Common myeloid progenitor, CD34-positive (primary cell): ENCODE measurements at regions not wholly inside any gene's neighbourhood (a gene's known extent, or its start where the extent isn't known, plus 50 kb on each side); places are given as distances from the start of the nearest gene placed in this dataset.

ENCODE experiments used
- CTCF ChIA-PET: fragments of 350-600 bp; sonication (Branson Sonifier 250); formaldehyde crosslinking; loops from one replicate; lab custom pipeline; 2021; ENCODE audit warnings: antibody characterized with exemption; lab: Charles Lee
- POLR2A ChIA-PET: fragments of 350-600 bp; sonication (Branson Sonifier 250); formaldehyde crosslinking; loops from one replicate; lab custom pipeline; 2021; ENCODE audit warnings: antibody characterized with exemption; lab: Charles Lee
- DNase-seq, 3 donors: peaks; one replicate each; pipeline versions ENCODE4 v3.0.0 to v3.0.0-alpha.2; 2013
- H3K27ac ChIP-seq, 2 experiments: 1 replicate in 1 of 2; 2 replicates in 1 of 2; pipeline ENCODE4 v1.7.0; 2013; ENCODE audit warnings: inconsistent platforms in 2 of 2, low read length in 2 of 2, mild to moderate bottlenecking in 2 of 2, low read depth in 1 of 2, moderate library complexity in 1 of 2; ENCODE audit not compliant: severe bottlenecking in 2 of 2, insufficient read depth in 1 of 2, poor library complexity in 1 of 2
- H3K27me3 ChIP-seq, 5 experiments: replicated peaks in 2 of 5; 1 replicate in 3 of 5; 2 replicates in 2 of 5; pipeline versions ENCODE4 v1.6.1 to v1.7.0; 2013; ENCODE audit warnings: low read length in 4 of 5, mild to moderate bottlenecking in 2 of 5, moderate library complexity in 2 of 5, inconsistent platforms in 1 of 5; ENCODE audit not compliant: insufficient read depth in 5 of 5, control insufficient read depth in 4 of 5
- H3K36me3 ChIP-seq, 4 experiments: 1 replicate in 2 of 4; 2 replicates in 2 of 4; pipeline versions ENCODE4 v1.6.1 to v1.7.0; 2013; ENCODE audit warnings: low read length in 3 of 4, control low read depth in 1 of 4, mild to moderate bottlenecking in 1 of 4; ENCODE audit not compliant: control insufficient read depth in 4 of 4, insufficient read depth in 4 of 4
- H3K4me1 ChIP-seq, 4 experiments: 1 replicate in 3 of 4; 2 replicates in 1 of 4; pipeline versions ENCODE4 v1.6.1 to v1.7.1; 2013; ENCODE audit warnings: low read length in 3 of 4, mild to moderate bottlenecking in 3 of 4, control low read depth in 1 of 4, inconsistent platforms in 1 of 4, moderate library complexity in 1 of 4; ENCODE audit not compliant: control insufficient read depth in 4 of 4, insufficient read depth in 4 of 4; ENCODE audit errors: control extremely low read depth in 1 of 4
- H3K4me3 ChIP-seq, 7 experiments: 1 replicate in 4 of 7; 2 replicates in 3 of 7; pipeline versions ENCODE4 v1.5.1 to v1.7.0; 2013; ENCODE audit warnings: mild to moderate bottlenecking in 7 of 7, low read length in 6 of 7, moderate library complexity in 6 of 7, inconsistent platforms in 2 of 7, low read depth in 2 of 7, control low read depth in 1 of 7; ENCODE audit not compliant: insufficient read depth in 4 of 7, control insufficient read depth in 1 of 7; ENCODE audit errors: extremely low read depth in 1 of 7
- H3K9me3 ChIP-seq, 5 experiments: 1 replicate in 4 of 5; 2 replicates in 1 of 5; pipeline versions ENCODE4 v1.6.1 to v1.7.1; 2013; ENCODE audit warnings: low read length in 4 of 5, mild to moderate bottlenecking in 2 of 5, inconsistent platforms in 1 of 5, low read depth in 1 of 5, moderate library complexity in 1 of 5; ENCODE audit not compliant: control insufficient read depth in 4 of 5, insufficient read depth in 2 of 5; ENCODE audit errors: control extremely low read depth in 1 of 5
- WGBS: methylation state at CpG from one replicate; pipeline ENCODE4 v1.1.5; 2013; ENCODE audit not compliant: insufficient coverage; 5-methylcytosine and 5-hydroxymethylcytosine counted together

GRCh38 chr18:5747678-5748077 is 147.6 kb downstream of the TMEM200C start:
- 89% methylated on average over 1 of the region's 1 CpG for WGBS
- POLR2A ChIA-PET = no interaction called here
- DNase-seq = no peak

GRCh38 chr18:5746844-5747243 is 148.5 kb downstream of the TMEM200C start:
- Histone ChIP-seq H3K9me3 (no peaks in the 10 kb centered on the region), H3K4me1 (no peaks in the 10 kb centered on the region), H3K4me3 (no peak overlapping the region), H3K27me3 (peaks cover 0 to 2% (median 0%) of the 10 kb centered on the region in 5 experiments), H3K36me3 (no peaks in the 10 kb centered on the region), H3K27ac (no peak overlapping the region)
- DNase-seq = no peak
- WGBS = 63% methylated on average over 5 of the region's 6 CpGs
- CTCF ChIA-PET = no interaction called here
- POLR2A ChIA-PET = no interaction called here

More at GRCh38 chr18:5747678-5748077, 147.6 kb downstream of the TMEM200C start:
- peaks cover 0 to 2% (median 0%) of the 10 kb centered on the region in 5 experiments for H3K27me3 ChIP-seq
- H3K27ac ChIP-seq = no peak overlapping the region
- CTCF ChIA-PET = no interaction called here
- H3K4me3 ChIP-seq = no peak overlapping the region
- no peaks in the 10 kb centered on the region for H3K9me3 ChIP-seq
- no peaks in the 10 kb centered on the region for H3K36me3 ChIP-seq
- no peaks in the 10 kb centered on the region for H3K4me1 ChIP-seq

- H3K27ac ChIP-seq = no peak overlapping the region
- no peaks in the 10 kb centered on the region for H3K36me3 ChIP-seq
- H3K4me3 ChIP-seq = no peak overlapping the region
- ChIA-PET POLR2A (no interaction called here), CTCF (no interaction called here)
- no peaks in the 10 kb centered on the region for H3K4me1 ChIP-seq
- WGBS = 76% methylated on average over 3 of the region's 3 CpGs
- no peak for DNase-seq
- H3K9me3 ChIP-seq = no peaks in the 10 kb centered on the region
- peaks cover 0 to 6% (median 0%) of the 10 kb centered on the region in 5 experiments for H3K27me3 ChIP-seq
Observed at GRCh38 chr18:5744659-5745058, 150.7 kb downstream of the TMEM200C start.

GRCh38 chr18:5738526-5738925 is 156.8 kb downstream of the TMEM200C start:
- CTCF ChIA-PET = no interaction called here
- Histone ChIP-seq H3K9me3 (no peaks in the 10 kb centered on the region), H3K27ac (no peak overlapping the region), H3K4me3 (no peak overlapping the region), H3K27me3 (peaks cover 0 to 10% (median 0%) of the 10 kb centered on the region in 5 experiments), H3K36me3 (no peaks in the 10 kb centered on the region), H3K4me1 (no peaks in the 10 kb centered on the region)
- POLR2A ChIA-PET = no interaction called here
- no peak for DNase-seq
- 94% methylated on average over 3 of the region's 4 CpGs for WGBS

GRCh38 chr18:5732318-5732717 is 163.0 kb downstream of the TMEM200C start:
- Histone ChIP-seq H3K27me3 (peaks cover 0 to 21% (median 2%) of the 10 kb centered on the region in 5 experiments), H3K36me3 (no peaks in the 10 kb centered on the region), H3K9me3 (no peaks in the 10 kb centered on the region), H3K27ac (no peak overlapping the region), H3K4me1 (no peaks in the 10 kb centered on the region), H3K4me3 (no peak overlapping the region)
- 91% methylated on average over 6 of the region's 7 CpGs for WGBS
- CTCF ChIA-PET = no interaction called here
- DNase-seq = no peak
- POLR2A ChIA-PET = no interaction called here

- no peaks in the 10 kb centered on the region for H3K4me1 ChIP-seq
- WGBS = 80% methylated on average over 4 of the region's 6 CpGs
- no peaks in the 10 kb centered on the region for H3K36me3 ChIP-seq
- no peak overlapping the region for H3K4me3 ChIP-seq
- ChIA-PET POLR2A (no interaction called here), CTCF (no interaction called here)
- H3K27ac ChIP-seq = no peak overlapping the region
- no peak for DNase-seq
- H3K27me3 ChIP-seq = peaks cover 0 to 17% (median 2%) of the 10 kb centered on the region in 5 experiments
- H3K9me3 ChIP-seq = no peaks in the 10 kb centered on the region
Observed at GRCh38 chr18:5729983-5730699, 165.2 kb downstream of the TMEM200C start.

- Histone ChIP-seq H3K9me3 (no peaks in the 10 kb centered on the region), H3K27me3 (peaks cover 0 to 17% (median 2%) of the 10 kb centered on the region in 5 experiments), H3K4me3 (no peak overlapping the region), H3K36me3 (no peaks in the 10 kb centered on the region), H3K4me1 (no peaks in the 10 kb centered on the region), H3K27ac (no peak overlapping the region)
- DNase-seq = no peak
- POLR2A ChIA-PET = no interaction called here
- WGBS = 43% methylated on average over 4 of the region's 5 CpGs
- CTCF ChIA-PET = no interaction called here
Observed at GRCh38 chr18:5728531-5728930, 166.8 kb downstream of the TMEM200C start.
